Dendritic cell treated with granulocyte-macrophage colony-stimulating factor and Interleukin-4, amounts not matched to agents 40 ng/mL and 50 ng/mL, for 4 days (primary cell): ENCODE measurements at regions not wholly inside any gene's neighbourhood (a gene's known extent, or its start where the extent isn't known, plus 50 kb on each side); places are given as distances from the start of the nearest gene placed in this dataset.

Source experiments
- H3K27ac Mint-ChIP-seq: one replicate; pipeline ENCODE4 v1.8.0; 2022; ENCODE audit warnings: mild to moderate bottlenecking, mixed read lengths
- H3K27me3 Mint-ChIP-seq: one replicate; pipeline ENCODE4 v1.8.0; 2022; ENCODE audit warnings: mild to moderate bottlenecking, mixed read lengths
- H3K36me3 Mint-ChIP-seq: one replicate; pipeline ENCODE4 v1.8.0; 2022; ENCODE audit warnings: low read depth, mixed read lengths
- H3K4me1 Mint-ChIP-seq: one replicate; pipeline ENCODE4 v1.8.0; 2022; ENCODE audit warnings: low read depth, mixed read lengths
- H3K4me3 Mint-ChIP-seq: one replicate; pipeline ENCODE4 v1.8.0; 2022; ENCODE audit warnings: mild to moderate bottlenecking, moderate library complexity, mixed read lengths
- H3K9me3 Mint-ChIP-seq: one replicate; pipeline ENCODE4 v1.8.0; 2022; ENCODE audit warnings: mixed read lengths
- intact Hi-C: fragments of 100-400 bp; cut with micrococcal nuclease; formaldehyde crosslinking; loops from one replicate; pipeline ENCODE4 v1.15.0; 2022

DNA sequence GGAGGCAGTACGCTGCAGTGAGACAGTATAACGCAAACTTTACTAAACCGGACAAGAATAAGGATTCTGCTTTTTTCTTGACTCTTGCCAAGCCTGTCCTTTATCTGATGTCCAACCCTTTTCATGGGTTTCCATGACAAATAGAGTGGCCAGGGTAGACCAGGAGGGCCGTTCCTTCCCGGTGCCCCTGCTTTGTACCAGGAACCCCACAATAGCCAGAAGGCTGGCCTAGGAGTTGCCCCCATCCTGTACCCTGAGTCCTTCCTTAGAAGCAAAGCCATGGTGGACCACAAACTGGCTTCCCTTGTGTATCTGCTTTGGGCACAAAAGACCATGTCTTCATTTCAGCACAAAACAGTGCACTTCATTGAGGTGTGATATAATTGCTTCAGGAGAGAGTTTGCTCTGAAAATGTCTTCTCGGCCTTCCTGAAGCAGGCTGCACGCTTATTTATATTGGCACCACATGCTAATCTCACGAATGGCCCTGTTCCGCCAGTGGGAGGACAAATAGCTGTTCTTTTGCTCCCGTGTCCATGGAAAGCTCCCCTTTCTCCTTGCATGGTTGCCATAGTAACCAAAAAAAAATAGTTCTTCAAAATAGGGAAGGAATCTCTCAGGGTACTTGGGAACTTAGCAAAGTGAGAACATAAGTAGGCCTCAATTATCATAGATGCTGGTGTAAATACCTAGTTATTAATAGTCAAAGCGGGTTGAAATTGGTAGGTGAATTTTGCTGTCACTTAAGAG lies 222.1 kb downstream of the ZIC5 start:
- Mint-ChIP-seq H3K27ac (no peak overlapping the region), H3K9me3 (no peaks in the 10 kb centered on the region), H3K36me3 (no peaks in the 10 kb centered on the region), H3K4me1 (peaks cover 7% of the 10 kb centered on the region), H3K27me3 (no peaks in the 10 kb centered on the region), H3K4me3 (no peak overlapping the region)
- intact Hi-C loops, result no loop called here

DNA sequence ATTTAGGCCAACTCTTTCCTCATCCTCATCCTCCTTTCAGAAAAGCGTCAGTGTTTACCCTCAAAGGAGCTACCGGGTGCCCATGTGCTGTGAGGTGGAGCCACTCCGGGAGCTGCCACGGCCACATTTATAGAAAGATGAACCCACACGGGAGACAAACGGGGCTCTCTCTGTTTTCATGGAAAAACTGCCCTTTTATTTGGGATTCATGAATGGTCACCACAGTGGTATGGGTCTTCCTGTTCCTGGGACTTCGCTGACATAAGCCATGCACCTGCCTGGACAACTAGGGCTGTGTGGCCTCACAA lies 224.2 kb downstream of the ZIC5 start:
- H3K27me3 Mint-ChIP-seq, result no peaks in the 10 kb centered on the region
- no peak overlapping the region for H3K27ac Mint-ChIP-seq
- intact Hi-C loops, result no loop called here
- H3K4me1 Mint-ChIP-seq, result no peaks in the 10 kb centered on the region
- H3K9me3 Mint-ChIP-seq, result no peaks in the 10 kb centered on the region
- no peak overlapping the region for H3K4me3 Mint-ChIP-seq
- H3K36me3 Mint-ChIP-seq, result no peaks in the 10 kb centered on the region

GRCh38 chr13:99746637-99747402 lies 224.7 kb downstream of the ZIC5 start:
- Mint-ChIP-seq H3K27me3 (no peaks in the 10 kb centered on the region), H3K4me3 (no peak overlapping the region), H3K27ac (no peak overlapping the region), H3K36me3 (no peaks in the 10 kb centered on the region), H3K4me1 (no peaks in the 10 kb centered on the region), H3K9me3 (no peaks in the 10 kb centered on the region)
- intact Hi-C loops, result no loop called here

- intact Hi-C loops, result no loop called here
- Mint-ChIP-seq H3K9me3 (no peaks in the 10 kb centered on the region), H3K27ac (no peak overlapping the region), H3K27me3 (peaks cover 3% of the 10 kb centered on the region), H3K4me1 (peaks cover 5% of the 10 kb centered on the region), H3K36me3 (no peaks in the 10 kb centered on the region), H3K4me3 (no peak overlapping the region)
These were observed 228.5 kb downstream of the ZIC5 start for GRCh38 chr13:99743094-99743493.

GRCh38 chr13:99741960-99742359 lies 229.6 kb downstream of the ZIC5 start:
- Mint-ChIP-seq H3K4me1 (peaks cover 5% of the 10 kb centered on the region), H3K4me3 (no peak overlapping the region), H3K27me3 (peaks cover 3% of the 10 kb centered on the region), H3K27ac (no peak overlapping the region), H3K9me3 (no peaks in the 10 kb centered on the region), H3K36me3 (no peaks in the 10 kb centered on the region)
- intact Hi-C loops, result no loop called here

- intact Hi-C loops, result no loop called here
These were observed 231.2 kb downstream of the ZIC5 start for GRCh38 chr13:99740251-99740979.

DNA sequence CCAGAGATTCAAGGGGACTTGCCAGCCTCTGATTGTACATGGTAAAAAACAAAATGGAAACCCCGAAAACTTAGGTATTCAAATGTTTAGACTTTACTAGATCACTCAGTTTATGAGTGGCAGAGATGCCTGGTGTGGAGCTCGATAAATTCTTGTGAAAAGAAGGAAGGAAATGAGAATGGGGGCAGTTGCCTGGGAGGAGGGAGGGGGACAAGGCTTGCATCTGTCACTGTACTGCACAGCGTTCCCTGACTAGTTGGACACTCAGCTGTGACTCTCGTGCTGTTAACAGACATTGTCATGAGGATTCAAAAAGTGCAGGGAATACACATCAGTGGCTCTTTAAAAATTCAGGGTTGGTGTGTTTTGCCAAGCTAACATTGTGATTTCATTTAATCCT lies 232.9 kb downstream of the ZIC5 start:
- H3K27ac Mint-ChIP-seq, result no peak overlapping the region

More at GRCh38 chr13:99740251-99740979, 231.2 kb downstream of the ZIC5 start:
- Mint-ChIP-seq H3K9me3 (no peaks in the 10 kb centered on the region), H3K4me3 (no peak overlapping the region), H3K4me1 (peaks cover 5% of the 10 kb centered on the region), H3K27me3 (peaks cover 3% of the 10 kb centered on the region), H3K27ac (no peak overlapping the region), H3K36me3 (no peaks in the 10 kb centered on the region)

DNA sequence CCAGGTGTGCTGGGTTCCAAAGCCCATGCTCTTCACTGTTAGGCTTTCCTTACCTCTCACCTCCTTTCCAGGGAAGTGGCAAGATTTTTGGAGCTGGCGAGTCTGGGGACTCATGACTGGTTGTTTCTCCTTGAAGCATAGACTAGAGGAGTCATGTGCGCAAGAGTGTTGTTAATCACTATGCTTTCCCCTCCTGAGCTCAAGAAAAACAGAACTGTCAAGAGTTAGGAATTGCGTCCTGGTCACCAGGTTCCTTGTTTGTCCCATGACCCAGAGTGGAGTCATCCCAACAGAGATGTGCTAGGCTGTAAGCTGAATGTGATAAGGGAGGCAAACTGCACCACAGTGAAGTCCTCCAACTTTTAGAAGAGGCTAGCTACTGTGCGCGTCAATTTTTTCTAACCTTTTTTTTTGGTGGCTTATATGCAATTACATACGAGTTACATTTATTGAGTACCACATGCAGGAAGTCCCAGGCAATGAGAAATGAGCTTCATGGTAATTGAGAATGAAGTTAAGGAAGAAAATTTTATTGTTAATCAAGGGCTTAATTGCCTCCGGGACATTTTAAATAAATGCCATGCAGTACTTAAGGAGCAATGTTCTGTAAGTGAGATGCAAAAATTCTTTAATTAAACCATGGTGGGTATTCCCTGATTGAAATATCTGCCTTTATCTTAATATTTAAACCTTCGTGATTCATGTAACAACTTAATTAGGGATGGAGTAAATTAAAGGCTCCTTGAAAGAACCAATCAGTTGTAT lies 233.9 kb downstream of the ZIC5 start:
- Mint-ChIP-seq H3K36me3 (no peaks in the 10 kb centered on the region), H3K4me3 (no peak overlapping the region), H3K9me3 (no peaks in the 10 kb centered on the region), H3K27ac (no peak overlapping the region), H3K4me1 (peaks cover 5% of the 10 kb centered on the region), H3K27me3 (peaks cover 3% of the 10 kb centered on the region)
- intact Hi-C loops, result no loop called here

More for the DNA sequence above, 232.9 kb downstream of the ZIC5 start:
- intact Hi-C loops, result no loop called here
- Mint-ChIP-seq H3K36me3 (no peaks in the 10 kb centered on the region), H3K4me3 (no peak overlapping the region), H3K27me3 (peaks cover 3% of the 10 kb centered on the region), H3K9me3 (no peaks in the 10 kb centered on the region), H3K4me1 (peaks cover 5% of the 10 kb centered on the region)

GRCh38 chr13:99736541-99736940 lies 235.0 kb downstream of the ZIC5 start:
- H3K4me1 Mint-ChIP-seq, result peaks cover 5% of the 10 kb centered on the region
- H3K27me3 Mint-ChIP-seq, result peaks cover 3% of the 10 kb centered on the region
- H3K36me3 Mint-ChIP-seq, result no peaks in the 10 kb centered on the region
- no peak overlapping the region for H3K4me3 Mint-ChIP-seq
- intact Hi-C loops, result no loop called here
- H3K9me3 Mint-ChIP-seq, result no peaks in the 10 kb centered on the region
- no peak overlapping the region for H3K27ac Mint-ChIP-seq

DNA sequence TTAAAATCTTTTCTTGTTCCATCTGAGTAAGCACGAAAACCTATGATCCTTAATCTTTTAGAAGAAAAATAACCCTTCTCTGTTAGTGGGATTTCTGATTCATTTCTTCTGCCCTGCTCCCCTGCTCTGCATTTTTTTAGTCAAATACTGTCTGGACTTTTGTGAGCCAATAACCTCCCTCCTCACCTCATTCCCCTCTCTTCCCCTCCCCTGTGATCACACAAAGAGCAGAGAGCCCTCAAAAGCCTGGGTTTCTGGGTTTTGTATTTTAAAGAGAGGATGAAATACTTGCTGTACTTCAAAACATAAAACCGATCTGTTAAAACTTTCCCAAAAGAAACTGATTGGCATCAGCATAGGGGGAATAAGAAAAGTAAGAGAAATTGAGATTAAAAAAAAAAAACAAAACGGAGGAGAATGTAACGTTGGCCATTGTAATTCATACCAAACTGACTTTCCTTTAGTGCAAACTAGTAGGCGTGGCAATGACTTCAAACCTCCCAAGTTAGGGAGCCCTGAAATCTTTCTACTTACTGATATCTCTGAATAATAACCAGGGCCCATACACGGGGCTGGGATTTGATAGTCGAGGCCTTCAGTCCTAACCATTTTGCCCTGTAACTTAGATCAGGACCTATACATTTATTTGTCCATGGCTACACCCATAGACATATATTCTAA lies 232.9 kb downstream of the TM9SF2 start:
- Mint-ChIP-seq H3K27me3 (no peaks in the 10 kb centered on the region), H3K36me3 (no peaks in the 10 kb centered on the region), H3K9me3 (no peaks in the 10 kb centered on the region), H3K27ac (no peak overlapping the region), H3K4me1 (peaks cover 5% of the 10 kb centered on the region), H3K4me3 (no peak overlapping the region)
- intact Hi-C loops, result no loop called here

DNA sequence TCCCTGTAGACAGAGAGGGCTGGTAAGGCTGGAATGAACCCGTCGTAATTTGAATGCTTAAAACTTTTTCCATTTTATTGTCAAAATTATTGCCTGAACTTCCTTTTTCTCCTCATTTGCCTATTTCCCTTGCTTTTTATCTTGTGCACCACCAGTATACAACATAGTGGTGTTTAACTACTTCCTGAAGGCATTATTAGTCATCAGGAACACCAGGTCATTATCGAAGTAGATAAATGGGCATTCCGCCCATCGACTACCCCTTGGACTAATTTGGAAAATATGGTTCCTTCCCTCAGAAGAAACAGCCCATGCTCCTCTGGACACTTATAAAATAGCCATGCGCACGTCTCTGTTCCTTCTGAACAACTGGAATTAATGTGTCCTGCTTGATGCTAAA lies 232.1 kb downstream of the TM9SF2 start:
- no peaks in the 10 kb centered on the region for H3K36me3 Mint-ChIP-seq
- H3K27me3 Mint-ChIP-seq, result no peaks in the 10 kb centered on the region
- intact Hi-C loops, result no loop called here
- no peak overlapping the region for H3K27ac Mint-ChIP-seq
- no peak overlapping the region for H3K4me3 Mint-ChIP-seq
- peaks cover under 1% of the 10 kb centered on the region for H3K4me1 Mint-ChIP-seq
- H3K9me3 Mint-ChIP-seq, result no peaks in the 10 kb centered on the region

- Mint-ChIP-seq H3K36me3 (no peaks in the 10 kb centered on the region), H3K27ac (no peak overlapping the region), H3K27me3 (no peaks in the 10 kb centered on the region), H3K9me3 (no peaks in the 10 kb centered on the region), H3K4me3 (no peak overlapping the region), H3K4me1 (no peaks in the 10 kb centered on the region)
- intact Hi-C loops, result no loop called here
These were observed 230.5 kb downstream of the TM9SF2 start for GRCh38 chr13:99731747-99732146.

- no peak overlapping the region for H3K4me3 Mint-ChIP-seq
- H3K27me3 Mint-ChIP-seq, result no peaks in the 10 kb centered on the region
- no peaks in the 10 kb centered on the region for H3K36me3 Mint-ChIP-seq
- H3K27ac Mint-ChIP-seq, result no peak overlapping the region
- no peaks in the 10 kb centered on the region for H3K9me3 Mint-ChIP-seq
- intact Hi-C loops, result no loop called here
- no peaks in the 10 kb centered on the region for H3K4me1 Mint-ChIP-seq
These were observed 229.1 kb downstream of the TM9SF2 start for GRCh38 chr13:99730403-99730802.
